Spleen (tissue), 7 donors: ENCODE measurements at regions not wholly inside any gene's neighbourhood (a gene's known extent, or its start where the extent isn't known, plus 50 kb on each side); places are given as distances from the start of the nearest gene placed in this dataset.

ENCODE experiments used
- CTCF ChIP-seq, 11 experiments: fragments of 200-600 bp in 7 of 11; fragments of 450-650 bp in 4 of 11; sonication (generic) in 4 of 11; IDR thresholded peaks in 8 of 11; conservative IDR thresholded peaks in 3 of 11; 1 replicate in 7 of 11; 2 replicates in 4 of 11; pipeline versions ENCODE4 v1.4.0 to v1.8.0; 2016 to 2021; ENCODE audit warnings: antibody characterized with exemption in 11 of 11, inconsistent platforms in 4 of 11, mild to moderate bottlenecking in 1 of 11
- POLR2A ChIP-seq, 3 donors: fragments of 450-650 bp; IDR thresholded peaks; one replicate each; pipeline ENCODE4 v1.5.1; 2017; ENCODE audit warnings: antibody characterized with exemption in 3 of 3, mild to moderate bottlenecking in 1 of 3
- donor health status: DM: no; HTN: no; CAD: no; lungs with moderate emphysema.
- donor health status: DM: no; HTN: no; CAD: no.
- donor health status: DM: no; HTN: no; CAD: no.

- TF ChIP-seq CTCF (IDR thresholded peaks at IDR 0.05 in 8 of 11, conservative IDR thresholded peaks at IDR 0.05 in 3 of 11) (no peak), POLR2A (IDR thresholded peaks at IDR 0.05) (no peak)
These were observed 65.6 kb upstream of the MKI67 start for GRCh38 chr10:128191847-128192246.
